Immature natural killer cell (primary cell): ENCODE measurements at regions not wholly inside any gene's neighbourhood (a gene's known extent, or its start where the extent isn't known, plus 50 kb on each side); places are given as distances from the start of the nearest gene placed in this dataset.
"Not testable (repeated sequence)": the region's sequence is repeated elsewhere in the genome, so short reads cannot be mapped to it uniquely, and the experiment has no call there.

Experiments used
- DNase-seq, 3 donors: peaks; one replicate each; pipeline ENCODE4 v3.0.0; 2022; ENCODE audit warnings: mixed read lengths in 1 of 3
- H3K27ac Mint-ChIP-seq, 6 donors: one replicate each; pipeline ENCODE4 v1.8.0; 2020; ENCODE audit warnings: mixed read lengths in 6 of 6, mild to moderate bottlenecking in 5 of 6, inconsistent platforms in 4 of 6, moderate library complexity in 3 of 6
- H3K27me3 Mint-ChIP-seq, 3 donors: one replicate each; pipeline ENCODE4 v1.8.0; 2020 to 2021; ENCODE audit warnings: low read depth in 3 of 3, mild to moderate bottlenecking in 3 of 3, mixed read lengths in 3 of 3, moderate library complexity in 3 of 3, inconsistent platforms in 1 of 3
- H3K36me3 Mint-ChIP-seq, 3 donors: one replicate each; pipeline ENCODE4 v1.8.0; 2020; ENCODE audit warnings: mixed read lengths in 3 of 3, inconsistent platforms in 2 of 3, mild to moderate bottlenecking in 2 of 3
- H3K4me1 Mint-ChIP-seq, 2 donors: one replicate each; pipeline ENCODE4 v1.8.0; 2020; ENCODE audit warnings: inconsistent platforms in 2 of 2, mild to moderate bottlenecking in 2 of 2, mixed read lengths in 2 of 2, moderate library complexity in 1 of 2
- H3K4me3 Mint-ChIP-seq, 5 donors: one replicate each; pipeline ENCODE4 v1.8.0; 2020; ENCODE audit warnings: mild to moderate bottlenecking in 5 of 5, mixed read lengths in 5 of 5, inconsistent platforms in 3 of 5, moderate library complexity in 3 of 5
- H3K9me3 Mint-ChIP-seq, 6 donors: one replicate each; pipeline ENCODE4 v1.8.0; 2020; ENCODE audit warnings: mild to moderate bottlenecking in 6 of 6, mixed read lengths in 6 of 6, inconsistent platforms in 4 of 6, moderate library complexity in 3 of 6

DNA sequence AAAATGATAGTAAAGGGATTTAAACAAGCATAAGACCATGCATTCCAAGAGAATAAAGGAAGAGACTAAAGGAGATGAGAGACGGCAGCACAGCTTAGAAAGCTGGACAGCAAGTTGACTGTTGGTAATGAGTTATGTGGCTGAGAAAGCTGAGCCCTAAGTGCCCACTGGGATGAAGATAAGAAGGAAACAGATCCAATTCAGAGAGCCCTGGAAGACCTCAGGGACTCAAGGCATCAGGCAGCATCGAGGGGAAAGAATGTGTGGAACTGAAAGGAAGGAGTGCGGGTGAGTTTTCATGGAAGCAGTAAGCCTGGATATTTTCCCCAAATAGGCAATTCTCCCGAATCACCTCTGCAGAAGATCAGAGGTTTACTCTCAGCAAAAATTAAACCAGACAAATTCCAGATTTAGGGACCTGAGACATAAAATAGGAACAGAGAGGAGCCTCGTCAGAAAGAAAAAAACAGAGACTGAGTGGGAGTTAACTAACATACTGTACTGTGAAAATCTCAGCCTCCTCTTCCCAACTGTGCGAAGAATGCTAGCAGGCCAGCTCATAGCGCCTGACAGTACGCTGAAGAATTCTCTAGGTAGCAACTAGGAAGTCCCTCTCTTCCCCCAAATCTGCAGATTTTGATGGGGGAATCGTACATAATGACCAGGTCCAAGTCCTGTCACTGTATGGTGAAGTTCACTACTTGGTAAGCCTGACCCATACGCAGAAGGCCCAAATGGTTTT is 187.7 kb upstream of the TAPT1 start:
- Mint-ChIP-seq H3K27ac (no peak overlapping the region), H3K4me3 (no peak overlapping the region), H3K9me3 (peaks cover 0 to 4% (median 0%) of the 10 kb centered on the region in 6 donors), H3K27me3 (peaks cover 2 to 8% (median 6%) of the 10 kb centered on the region in 3 donors), H3K4me1 (no peaks in the 10 kb centered on the region), H3K36me3 (no peaks in the 10 kb centered on the region)
- no peak for DNase-seq

DNA sequence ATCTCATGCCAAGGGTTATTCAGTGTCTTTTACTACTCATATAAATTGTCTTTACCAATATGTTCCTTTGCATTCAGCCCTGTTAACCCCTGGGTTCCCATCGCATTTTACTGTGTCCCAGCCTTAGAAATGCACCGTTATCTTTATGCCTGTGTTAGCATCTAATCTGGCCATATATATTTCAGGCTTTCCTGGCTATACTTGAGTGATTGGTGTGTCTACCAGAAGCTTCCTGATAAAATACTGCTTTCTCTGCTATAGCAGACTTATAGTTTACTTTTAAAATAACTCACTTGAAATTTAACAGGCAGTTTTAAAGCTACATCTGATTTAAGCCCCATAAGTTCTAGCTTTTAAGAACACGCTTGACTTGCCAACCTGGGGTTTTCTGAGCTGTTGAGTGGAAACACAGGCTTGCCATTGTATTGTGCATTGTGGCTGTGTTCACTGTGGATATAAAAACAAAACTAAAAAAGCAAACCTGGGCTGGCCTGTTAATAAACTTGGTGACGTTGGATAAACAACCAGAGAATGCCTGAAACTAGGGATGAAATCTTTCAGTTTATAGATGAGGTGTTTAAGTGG is 185.3 kb upstream of the TAPT1 start:
- Mint-ChIP-seq H3K4me3 (no peak overlapping the region), H3K27me3 (peaks cover 0 to 8% (median 6%) of the 10 kb centered on the region in 3 donors), H3K36me3 (no peaks in the 10 kb centered on the region), H3K27ac (no peak overlapping the region), H3K4me1 (no peaks in the 10 kb centered on the region), H3K9me3 (peaks cover 0 to 2% (median 0%) of the 10 kb centered on the region in 6 donors)
- DNase-seq, result no peak

DNA sequence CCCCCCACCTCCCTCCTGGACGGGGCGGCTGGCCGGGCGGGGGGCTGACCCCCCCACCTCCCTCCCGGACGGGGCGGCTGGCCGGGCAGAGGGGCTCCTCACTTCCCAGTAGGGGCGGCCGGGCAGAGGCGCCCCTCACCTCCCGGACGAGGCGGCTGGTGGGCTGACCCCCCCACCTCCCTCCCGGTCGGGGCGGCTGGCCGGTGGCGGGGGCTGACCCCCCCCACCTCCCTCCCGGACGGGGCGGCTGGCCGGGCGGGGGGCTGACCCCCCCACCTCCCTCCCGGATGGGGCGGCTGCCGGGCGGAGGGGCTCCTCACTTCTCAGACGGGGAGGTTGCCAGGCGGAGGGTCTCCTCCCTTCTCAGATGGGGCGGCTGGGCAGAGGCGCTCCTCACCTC is 166.9 kb upstream of the TAPT1 start:
- H3K9me3 Mint-ChIP-seq, H3K4me3 Mint-ChIP-seq, H3K27me3 Mint-ChIP-seq, H3K36me3 Mint-ChIP-seq, DNase-seq, H3K4me1 Mint-ChIP-seq, H3K27ac Mint-ChIP-seq: not testable (repeated sequence)

DNA sequence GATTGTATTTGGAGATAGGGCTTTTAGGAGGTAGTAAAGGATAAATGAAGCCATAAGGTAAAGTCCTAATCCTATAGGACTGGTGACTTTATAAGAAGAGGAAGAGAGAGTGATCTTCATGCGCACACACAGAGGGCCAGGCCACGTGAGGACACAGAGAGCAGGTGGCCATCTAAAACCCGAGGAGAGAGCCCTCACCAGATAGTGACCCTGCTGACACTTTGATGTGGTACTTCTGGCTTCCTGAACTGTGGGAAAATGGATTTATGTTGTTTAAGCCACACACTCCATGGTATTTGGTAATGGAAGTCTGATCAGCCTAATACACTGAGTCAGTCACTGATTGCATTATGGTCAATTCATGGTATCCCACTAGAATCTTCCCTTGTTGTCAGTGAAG is 164.9 kb upstream of the TAPT1 start:
- no peak for DNase-seq
- Mint-ChIP-seq H3K4me3 (no peak overlapping the region), H3K27me3 (peaks cover 3% of the 10 kb centered on the region in 3 donors), H3K36me3 (no peaks in the 10 kb centered on the region), H3K9me3 (peaks cover 0 to 3% (median 1%) of the 10 kb centered on the region in 6 donors), H3K4me1 (no peaks in the 10 kb centered on the region), H3K27ac (no peak overlapping the region)

DNA sequence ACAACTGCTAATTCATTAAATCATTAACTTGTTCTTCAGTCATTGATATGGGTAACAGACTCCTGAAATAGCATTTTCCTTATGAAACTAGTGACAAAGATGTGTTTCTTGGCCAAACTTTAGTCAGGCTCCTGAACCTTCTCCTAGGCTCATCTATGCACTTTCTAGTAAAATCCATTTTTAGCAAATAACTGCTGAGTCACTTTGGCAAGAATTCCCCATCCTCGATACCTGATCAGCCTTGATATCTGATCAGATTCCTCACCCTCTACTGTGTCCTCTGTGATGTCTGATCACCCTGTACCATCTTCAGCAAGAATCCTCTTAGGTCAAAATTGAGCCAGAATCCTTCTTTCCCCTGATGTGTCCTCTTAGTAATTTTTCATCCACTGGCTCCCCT is 161.2 kb upstream of the TAPT1 start:
- no peak for DNase-seq
- Mint-ChIP-seq H3K4me3 (no peak overlapping the region), H3K36me3 (no peaks in the 10 kb centered on the region), H3K27me3 (peaks cover 0 to 3% (median 3%) of the 10 kb centered on the region in 3 donors), H3K9me3 (no peaks in the 10 kb centered on the region), H3K4me1 (no peaks in the 10 kb centered on the region), H3K27ac (no peak overlapping the region)

DNA sequence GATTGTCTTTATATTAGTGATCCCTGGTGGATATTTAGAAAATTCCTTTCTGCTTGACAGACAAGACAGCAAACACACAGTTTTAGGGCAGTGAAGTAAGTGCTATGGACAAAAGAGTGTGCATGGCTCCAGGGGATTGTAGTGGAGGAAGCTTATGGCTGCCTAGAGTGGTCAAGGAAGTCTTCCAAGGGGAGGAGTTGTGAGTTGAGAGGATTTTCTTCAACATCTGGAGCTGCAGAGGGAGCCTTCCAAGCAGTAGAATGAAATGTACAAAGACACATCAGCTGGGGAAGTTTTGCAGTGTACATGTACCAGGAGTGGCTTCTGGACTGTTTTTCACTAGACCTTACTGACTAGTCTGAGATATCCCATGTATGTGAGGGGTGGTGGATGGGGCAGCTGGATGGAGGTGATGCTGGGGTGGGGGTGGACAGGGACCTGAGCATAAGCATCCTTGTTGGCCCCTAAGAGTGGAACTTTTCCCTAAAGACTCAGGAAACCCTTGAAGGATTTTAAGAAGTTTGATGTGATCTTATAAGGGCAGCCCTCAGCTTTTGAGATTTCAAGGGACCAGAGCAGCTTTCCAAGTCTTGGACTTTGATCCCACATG is 160.5 kb upstream of the TAPT1 start:
- Mint-ChIP-seq H3K27me3 (peaks cover under 1 to 3% (median under 1%) of the 10 kb centered on the region in 3 donors), H3K27ac (no peak overlapping the region), H3K36me3 (no peaks in the 10 kb centered on the region), H3K9me3 (no peaks in the 10 kb centered on the region), H3K4me1 (no peaks in the 10 kb centered on the region), H3K4me3 (no peak overlapping the region)
- no peak for DNase-seq

DNA sequence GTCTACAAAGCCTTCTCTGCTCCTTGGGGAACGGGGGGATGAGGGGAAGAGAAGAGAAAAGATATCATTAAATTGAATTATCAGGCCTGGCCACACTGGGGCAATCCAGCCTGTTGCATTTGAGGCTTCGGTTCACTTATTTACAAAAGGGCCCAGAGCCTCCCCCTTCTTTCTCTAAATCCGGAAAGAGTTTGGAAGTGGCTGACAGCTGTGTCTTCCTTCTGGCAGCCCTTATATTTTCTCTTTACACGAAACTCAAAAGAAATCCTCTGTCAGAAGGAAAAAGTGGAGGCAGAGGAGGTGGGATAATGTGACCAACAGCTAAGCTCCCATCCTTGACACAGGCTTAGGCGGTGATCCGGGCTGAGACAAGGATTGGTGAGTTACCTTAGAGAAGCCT is 158.3 kb upstream of the TAPT1 start:
- DNase-seq, result no peak
- H3K27me3 Mint-ChIP-seq, result peaks cover 0 to 2% (median 1%) of the 10 kb centered on the region in 3 donors
- H3K27ac Mint-ChIP-seq, result no peak overlapping the region
- H3K4me1 Mint-ChIP-seq, result no peaks in the 10 kb centered on the region
- H3K9me3 Mint-ChIP-seq, result no peaks in the 10 kb centered on the region
- no peak overlapping the region for H3K4me3 Mint-ChIP-seq
- H3K36me3 Mint-ChIP-seq, result no peaks in the 10 kb centered on the region

DNA sequence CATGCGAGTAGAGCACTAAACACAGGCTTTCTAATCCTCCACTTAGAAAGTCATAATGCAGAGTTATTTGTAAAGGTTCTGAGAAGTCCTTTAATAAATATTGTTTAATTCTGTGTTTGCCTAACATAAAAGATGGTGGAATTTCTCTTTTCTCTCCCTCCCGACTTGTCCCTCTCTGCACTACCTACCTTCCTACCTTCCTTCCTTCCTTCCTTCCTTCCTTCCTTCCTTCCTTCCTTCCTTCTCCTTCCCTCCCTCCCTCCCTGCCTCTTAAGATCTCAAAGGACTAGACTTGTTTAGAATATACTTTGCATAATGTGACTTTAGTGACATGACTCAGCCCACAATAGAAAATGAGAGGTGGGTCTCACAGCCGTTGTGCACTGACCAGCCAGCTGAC is 156.3 kb upstream of the TAPT1 start:
- no peak for DNase-seq
- Mint-ChIP-seq H3K4me1 (no peaks in the 10 kb centered on the region), H3K36me3 (no peaks in the 10 kb centered on the region), H3K4me3 (no peak overlapping the region), H3K27ac (no peak overlapping the region), H3K9me3 (peaks cover 0 to 1% (median 0%) of the 10 kb centered on the region in 6 donors), H3K27me3 (peaks cover 0 to 2% (median 1%) of the 10 kb centered on the region in 3 donors)

DNA sequence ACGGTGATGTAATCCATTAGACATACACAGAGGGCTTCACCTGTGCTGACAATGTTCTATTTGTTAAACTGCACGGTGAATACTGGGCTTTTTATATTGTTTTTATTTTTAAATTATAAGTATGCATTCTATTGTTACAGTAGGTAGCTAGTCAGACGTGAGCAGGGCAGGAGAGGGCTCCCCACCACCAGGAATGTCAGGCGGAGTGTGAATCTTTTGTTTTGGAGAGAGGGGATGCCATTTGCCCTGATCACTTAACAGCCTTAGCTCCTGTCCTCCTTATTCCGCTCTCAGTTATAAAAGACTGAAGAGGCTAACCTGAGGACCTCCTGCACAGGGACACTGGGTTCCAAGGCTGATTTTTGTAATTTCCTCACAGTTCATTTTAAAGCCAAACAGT is 151.6 kb upstream of the TAPT1 start:
- no peak overlapping the region for H3K4me3 Mint-ChIP-seq
- H3K36me3 Mint-ChIP-seq, result no peaks in the 10 kb centered on the region
- no peak for DNase-seq
- no peaks in the 10 kb centered on the region for H3K4me1 Mint-ChIP-seq
- H3K27me3 Mint-ChIP-seq, result peaks cover 1 to 8% (median 3%) of the 10 kb centered on the region in 3 donors
- H3K9me3 Mint-ChIP-seq, result peaks cover 0 to 3% (median 0%) of the 10 kb centered on the region in 6 donors
- H3K27ac Mint-ChIP-seq, result no peak overlapping the region

DNA sequence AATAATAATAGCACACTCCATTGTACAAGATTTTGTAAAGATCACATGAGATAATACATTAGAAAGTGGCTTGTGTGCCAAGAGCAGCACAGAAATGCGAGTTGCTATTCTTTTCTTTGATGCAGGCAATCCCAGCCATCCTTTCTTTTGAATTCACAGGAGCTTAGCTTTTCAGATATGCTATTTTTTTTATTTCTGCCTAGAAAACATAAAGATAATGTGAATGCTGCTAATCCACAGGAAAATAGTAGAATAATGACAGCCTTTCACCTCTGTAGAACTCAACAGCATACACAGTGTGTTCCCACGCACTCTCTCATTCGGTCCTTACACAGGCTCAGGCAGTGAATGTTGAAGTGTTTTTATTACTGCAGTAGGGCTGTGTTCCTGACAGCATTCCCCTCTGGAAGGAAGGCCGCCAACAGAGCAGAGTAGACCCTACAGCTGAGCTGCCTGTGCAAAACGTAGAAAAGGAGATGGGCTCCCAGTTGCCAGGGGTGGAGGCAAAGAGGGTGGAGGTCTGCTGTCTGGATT is 138.8 kb upstream of the TAPT1 start:
- no peak for DNase-seq
- Mint-ChIP-seq H3K9me3 (peaks cover 0 to 4% (median 2%) of the 10 kb centered on the region in 6 donors), H3K27me3 (peaks cover 0 to 3% (median 2%) of the 10 kb centered on the region in 3 donors), H3K36me3 (no peaks in the 10 kb centered on the region), H3K27ac (no peak overlapping the region), H3K4me3 (no peak overlapping the region), H3K4me1 (no peaks in the 10 kb centered on the region)

DNA sequence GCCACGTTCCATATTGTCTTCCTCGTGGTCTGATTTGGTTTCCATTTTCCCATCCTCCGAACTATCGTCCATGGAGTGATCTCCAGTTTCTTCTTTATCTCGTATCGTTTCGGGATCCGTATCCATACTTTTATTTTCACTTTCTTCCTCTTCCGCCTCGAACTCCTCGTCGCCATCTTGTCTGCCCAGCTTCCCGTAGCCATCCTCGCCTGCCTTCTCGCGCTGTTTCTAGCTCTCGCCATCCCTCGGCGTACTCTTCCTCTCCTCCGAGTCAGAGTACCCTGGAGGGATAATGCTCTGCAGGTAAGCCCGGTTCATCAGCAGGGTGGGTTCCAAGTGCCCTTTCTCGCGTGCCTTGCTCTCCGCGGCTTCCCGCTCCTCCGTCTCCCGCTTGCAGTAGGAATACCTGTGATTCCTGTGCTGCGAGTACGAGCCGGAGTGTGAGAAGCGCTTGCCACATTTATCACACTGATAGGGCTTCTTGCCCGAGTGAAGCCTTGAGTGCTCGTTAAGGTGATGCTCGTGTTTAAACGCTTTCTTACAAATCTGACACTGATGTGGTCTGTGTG is 134.5 kb upstream of the TAPT1 start:
- Mint-ChIP-seq H3K27me3 (peaks cover 0 to 3% (median 2%) of the 10 kb centered on the region in 3 donors), H3K27ac (no peak overlapping the region), H3K4me1 (no peaks in the 10 kb centered on the region), H3K36me3 (no peaks in the 10 kb centered on the region), H3K4me3 (no peak overlapping the region), H3K9me3 (peaks cover 0 to 1% (median 0%) of the 10 kb centered on the region in 6 donors)
- DNase-seq, result no peak

DNA sequence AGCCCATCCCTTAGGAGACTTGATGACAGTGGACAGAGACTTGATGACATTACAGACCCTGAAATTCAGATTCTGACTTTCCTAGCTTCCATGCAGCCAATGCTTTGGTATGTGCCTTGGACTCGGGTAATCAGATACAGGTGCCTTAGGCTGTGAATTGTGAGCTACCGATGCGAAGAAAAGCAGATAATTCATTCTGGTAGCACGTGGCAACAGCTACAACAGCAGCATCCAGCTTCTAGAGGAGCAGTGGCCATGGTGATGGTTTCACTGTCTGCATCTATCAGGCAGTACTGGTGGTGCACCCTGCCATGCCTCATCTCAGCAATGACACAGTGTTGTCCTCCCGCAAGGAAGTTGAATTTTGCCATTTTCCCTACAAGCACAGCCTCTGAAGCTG is 126.9 kb upstream of the TAPT1 start:
- no peak overlapping the region for H3K4me3 Mint-ChIP-seq
- H3K27me3 Mint-ChIP-seq, result peaks cover 1 to 6% (median 4%) of the 10 kb centered on the region in 3 donors
- no peaks in the 10 kb centered on the region for H3K4me1 Mint-ChIP-seq

DNA sequence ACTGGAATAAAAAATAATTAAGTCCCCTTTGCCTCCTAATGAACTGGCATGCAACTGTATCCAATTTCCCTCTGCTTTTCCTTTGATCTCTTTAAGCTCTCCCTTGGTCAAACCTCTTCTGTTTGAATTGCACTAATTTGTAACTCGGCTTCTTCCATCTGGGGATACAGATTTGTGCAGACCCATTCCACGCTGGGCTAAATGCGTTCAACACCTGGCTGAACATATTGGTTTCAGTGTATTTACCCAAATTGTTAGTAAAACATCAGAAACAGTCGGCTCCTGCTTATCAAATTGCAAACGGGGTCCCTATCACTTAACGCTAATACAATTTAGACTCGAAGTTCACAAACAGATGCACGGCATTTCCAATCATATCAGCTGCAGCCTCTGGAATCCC is 124.9 kb upstream of the TAPT1 start:
- DNase-seq, result no peak
- Mint-ChIP-seq H3K27me3 (peaks cover 1 to 6% (median 3%) of the 10 kb centered on the region in 3 donors), H3K4me3 (no peak overlapping the region), H3K9me3 (peaks cover 0 to 2% (median 0%) of the 10 kb centered on the region in 6 donors), H3K27ac (no peak overlapping the region), H3K4me1 (no peaks in the 10 kb centered on the region), H3K36me3 (no peaks in the 10 kb centered on the region)

More for the DNA sequence above, 126.9 kb upstream of the TAPT1 start:
- no peak for DNase-seq
- Mint-ChIP-seq H3K9me3 (peaks cover 0 to 3% (median 0%) of the 10 kb centered on the region in 6 donors), H3K36me3 (no peaks in the 10 kb centered on the region), H3K27ac (no peak overlapping the region)

DNA sequence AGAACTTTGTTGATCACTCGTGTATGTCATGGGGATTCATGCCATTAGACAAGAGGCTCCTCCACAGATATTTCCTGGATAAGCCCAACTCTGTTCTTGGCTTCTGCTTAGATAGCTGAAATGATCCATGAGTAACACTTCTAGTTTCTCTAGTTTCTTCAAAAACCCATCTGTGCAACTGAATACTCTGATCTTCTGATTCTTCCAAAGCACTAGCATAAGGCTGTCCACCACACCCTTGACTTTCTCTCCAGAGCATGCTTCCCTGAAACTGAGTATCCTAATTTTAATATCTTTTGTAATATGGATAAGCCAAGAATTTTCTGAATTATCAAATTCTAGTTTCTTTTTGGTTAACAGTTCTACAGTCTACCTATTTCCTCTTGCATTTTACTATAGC is 118.6 kb upstream of the TAPT1 start:
- no peak overlapping the region for H3K27ac Mint-ChIP-seq
- H3K9me3 Mint-ChIP-seq, result peaks cover 0 to 2% (median 0%) of the 10 kb centered on the region in 6 donors
- H3K27me3 Mint-ChIP-seq, result peaks cover 2 to 5% (median 2%) of the 10 kb centered on the region in 3 donors
- H3K4me3 Mint-ChIP-seq, result no peak overlapping the region
- no peaks in the 10 kb centered on the region for H3K36me3 Mint-ChIP-seq
- DNase-seq, result no peak
- H3K4me1 Mint-ChIP-seq, result no peaks in the 10 kb centered on the region
